ENCODE measurements at regions not wholly inside any gene's neighbourhood (a gene's known extent, or its start where the extent isn't known, plus 50 kb on each side); places are given as distances from the start of the nearest gene placed in this dataset.

DNA sequence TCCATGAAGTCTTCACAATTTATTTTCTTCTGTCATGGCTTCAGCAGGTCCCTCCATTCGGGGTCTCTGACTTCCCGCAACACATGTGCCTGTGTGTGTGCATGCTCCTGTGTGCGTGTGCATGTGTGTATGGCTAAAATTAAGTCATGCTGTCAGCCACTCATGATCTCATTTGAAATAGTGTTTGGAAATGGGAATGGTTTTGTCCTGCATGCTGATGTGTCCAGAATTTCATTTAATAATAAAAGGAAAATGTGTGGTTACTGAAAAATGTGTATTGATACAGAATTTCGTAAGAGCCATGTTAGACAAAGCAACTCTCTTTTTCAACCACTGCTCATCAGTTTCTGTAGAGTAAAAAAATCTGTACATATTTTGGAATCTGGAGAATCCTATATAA lies 123.8 kb upstream of the PRDX6 start:
- H3K4me1 ChIP-seq (replicated peaks in 1 of 2) = no peaks in the 10 kb centered on the region
- no peak for DNase-seq
- H3K27me3 ChIP-seq = no peaks in the 10 kb centered on the region
- no peak overlapping the region for H3K27ac ChIP-seq
- no peaks in the 10 kb centered on the region for H3K36me3 ChIP-seq (replicated peaks in 1 of 2)
- 92 to 98% (median 94%) methylated on average over 4 of the region's 4 CpGs for WGBS, 4 donors
- no peak overlapping the region for H3K4me3 ChIP-seq
- H3K9me3 ChIP-seq (replicated peaks in 1 of 3) = no peaks in the 10 kb centered on the region
- TF ChIP-seq, protein P1, sequence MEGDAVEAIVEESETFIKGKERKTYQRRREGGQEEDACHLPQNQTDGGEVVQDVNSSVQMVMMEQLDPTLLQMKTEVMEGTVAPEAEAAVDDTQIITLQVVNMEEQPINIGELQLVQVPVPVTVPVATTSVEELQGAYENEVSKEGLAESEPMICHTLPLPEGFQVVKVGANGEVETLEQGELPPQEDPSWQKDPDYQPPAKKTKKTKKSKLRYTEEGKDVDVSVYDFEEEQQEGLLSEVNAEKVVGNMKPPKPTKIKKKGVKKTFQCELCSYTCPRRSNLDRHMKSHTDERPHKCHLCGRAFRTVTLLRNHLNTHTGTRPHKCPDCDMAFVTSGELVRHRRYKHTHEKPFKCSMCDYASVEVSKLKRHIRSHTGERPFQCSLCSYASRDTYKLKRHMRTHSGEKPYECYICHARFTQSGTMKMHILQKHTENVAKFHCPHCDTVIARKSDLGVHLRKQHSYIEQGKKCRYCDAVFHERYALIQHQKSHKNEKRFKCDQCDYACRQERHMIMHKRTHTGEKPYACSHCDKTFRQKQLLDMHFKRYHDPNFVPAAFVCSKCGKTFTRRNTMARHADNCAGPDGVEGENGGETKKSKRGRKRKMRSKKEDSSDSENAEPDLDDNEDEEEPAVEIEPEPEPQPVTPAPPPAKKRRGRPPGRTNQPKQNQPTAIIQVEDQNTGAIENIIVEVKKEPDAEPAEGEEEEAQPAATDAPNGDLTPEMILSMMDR (IDR thresholded peaks at IDR 0.05) = no peak
- TF ChIP-seq POLR2A (IDR thresholded peaks at IDR 0.05) = no peak
- intact Hi-C loops (cut with DNase I) = no loop called here

DNA sequence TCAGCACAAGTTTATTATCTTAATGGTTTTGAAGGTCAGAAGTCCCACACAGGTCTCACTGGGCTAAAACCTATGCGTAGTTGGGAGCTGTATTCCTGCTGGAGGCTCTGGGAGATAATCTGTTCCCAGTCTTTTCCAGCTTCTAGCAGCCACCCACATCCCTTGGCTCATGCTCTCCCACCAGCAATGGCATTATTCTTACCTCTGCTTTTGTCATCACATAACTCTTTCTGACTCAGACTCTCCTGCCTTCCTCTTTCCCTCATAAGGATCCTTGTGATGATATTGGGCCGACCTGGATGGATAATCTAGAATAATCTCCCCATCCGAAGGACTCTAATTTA lies 122.2 kb upstream of the PRDX6 start:
- DNase-seq = no peak
- 88 to 97% (median 91%) methylated on average over 3 of the region's 3 CpGs for WGBS, 4 donors

DNA sequence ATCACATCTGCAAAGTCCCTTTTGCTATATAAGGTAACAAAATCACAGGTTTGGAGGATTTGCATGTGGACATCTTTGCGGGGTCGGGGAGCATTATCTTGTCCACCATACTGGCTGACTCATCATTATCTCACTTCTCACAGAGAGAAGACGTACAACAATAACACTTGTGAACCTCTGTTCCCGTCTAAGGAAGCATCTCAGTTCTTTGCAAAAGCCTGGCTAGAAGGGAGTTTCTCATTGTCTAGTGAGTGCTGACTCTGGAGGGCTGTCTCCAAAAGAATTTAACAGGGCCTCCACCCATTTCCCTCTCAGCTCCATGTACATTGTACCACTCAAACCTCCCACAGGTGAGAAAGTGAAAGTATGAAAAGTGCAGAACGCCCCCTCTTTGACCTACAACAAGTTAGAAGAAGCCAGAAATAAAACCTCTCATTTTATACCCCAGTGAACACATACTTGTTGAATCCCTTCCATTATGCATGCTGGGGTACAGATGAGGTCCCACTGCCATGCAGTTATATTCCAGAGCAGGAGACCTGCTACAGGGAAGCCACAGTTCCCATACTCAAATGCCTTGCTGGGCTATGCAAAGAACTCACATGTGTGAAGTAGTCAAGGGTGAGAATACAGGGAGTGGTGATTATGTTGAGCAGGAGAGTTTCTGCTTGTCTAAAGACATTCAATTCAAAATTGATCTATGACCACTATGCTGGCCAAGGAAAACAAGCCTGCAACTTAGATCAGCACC lies 121.7 kb upstream of the PRDX6 start:
- DNase-seq = no peak
- no peak for TF ChIP-seq POLR2A (IDR thresholded peaks at IDR 0.05)
- TF ChIP-seq, protein P1 (IDR thresholded peaks at IDR 0.05) = no peak
- Histone ChIP-seq H3K36me3 (replicated peaks in 1 of 2) (no peaks in the 10 kb centered on the region), H3K4me3 (no peak overlapping the region), H3K9me3 (replicated peaks in 1 of 3) (no peaks in the 10 kb centered on the region), H3K27ac (no peak overlapping the region), H3K4me1 (replicated peaks in 1 of 2) (no peaks in the 10 kb centered on the region), H3K27me3 (no peaks in the 10 kb centered on the region)
- 90 to 93% (median 92%) methylated on average over 5 of the region's 5 CpGs for WGBS, 4 donors
- intact Hi-C loops (cut with DNase I) = no loop called here

More for the DNA sequence above, 122.2 kb upstream of the PRDX6 start:
- Histone ChIP-seq H3K9me3 (replicated peaks in 1 of 3) (no peaks in the 10 kb centered on the region), H3K4me1 (replicated peaks in 1 of 2) (no peaks in the 10 kb centered on the region), H3K36me3 (replicated peaks in 1 of 2) (no peaks in the 10 kb centered on the region), H3K4me3 (no peak overlapping the region), H3K27ac (no peak overlapping the region), H3K27me3 (no peaks in the 10 kb centered on the region)
- intact Hi-C loops (cut with DNase I) = no loop called here
- TF ChIP-seq POLR2A (IDR thresholded peaks at IDR 0.05) = no peak
- TF ChIP-seq, protein P1 (IDR thresholded peaks at IDR 0.05) = no peak

DNA sequence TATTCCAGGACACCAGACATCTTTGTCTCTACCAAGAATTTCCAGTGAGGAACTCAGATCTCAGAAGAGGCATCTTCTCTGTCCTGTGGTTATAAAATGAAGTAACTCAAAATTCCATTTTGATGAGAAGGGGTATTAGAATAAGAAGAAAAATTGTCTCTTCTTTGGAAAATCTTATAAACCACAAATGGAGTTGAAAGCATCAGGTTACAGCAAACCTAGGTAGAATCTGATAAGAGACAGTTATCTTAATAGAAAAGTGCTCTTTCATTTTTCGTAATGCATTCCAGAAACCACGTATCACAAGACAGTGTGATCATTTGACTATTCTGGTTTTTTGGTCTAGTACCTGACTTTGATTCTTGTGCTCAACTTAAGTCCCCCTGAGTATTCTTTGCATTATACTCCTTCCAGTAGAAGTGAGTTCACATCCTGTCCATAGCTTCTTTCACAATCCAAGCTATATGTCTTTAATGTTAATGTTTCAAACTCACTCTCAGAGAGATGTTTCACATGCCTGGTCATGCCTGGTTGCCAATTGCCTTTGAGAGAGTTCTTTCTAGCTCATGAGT lies 120.9 kb upstream of the PRDX6 start:
- WGBS, 4 donors = 94 to 97% (median 96%) methylated on average over 2 of the region's 2 CpGs
- intact Hi-C loops (cut with DNase I) = no loop called here

More for the DNA sequence above, 120.9 kb upstream of the PRDX6 start:
- no peak for DNase-seq
- H3K4me1 ChIP-seq (replicated peaks in 1 of 2) = no peaks in the 10 kb centered on the region
- TF ChIP-seq, protein P1 (IDR thresholded peaks at IDR 0.05) = no peak
- no peak for TF ChIP-seq POLR2A (IDR thresholded peaks at IDR 0.05)
- no peak overlapping the region for H3K27ac ChIP-seq
- no peaks in the 10 kb centered on the region for H3K9me3 ChIP-seq (replicated peaks in 1 of 3)
- no peak overlapping the region for H3K4me3 ChIP-seq
- no peaks in the 10 kb centered on the region for H3K27me3 ChIP-seq
- H3K36me3 ChIP-seq (replicated peaks in 1 of 2) = no peaks in the 10 kb centered on the region

Measured in adrenal gland (tissue), 9 donors.